Uterus (tissue), 3 donors: ENCODE measurements at regions not wholly inside any gene's neighbourhood (a gene's known extent, or its start where the extent isn't known, plus 50 kb on each side); places are given as distances from the start of the nearest gene placed in this dataset.

Source experiments
- DNase-seq, 2 donors: peaks; one replicate each; pipeline ENCODE4 v3.0.0-alpha.2; 2019 to 2020
- H3K27ac ChIP-seq, 2 donors: fragments of 200-600 bp; sonication (generic); 1 replicate in 1 of 2; 2 replicates in 1 of 2; pipeline ENCODE4 v1.5.1; 2016 to 2018
- H3K27me3 ChIP-seq, 2 donors: fragments of 200-600 bp; sonication (generic); one replicate each; pipeline ENCODE4 v1.5.1; 2018 to 2019; ENCODE audit warnings: control low read depth in 1 of 2
- H3K36me3 ChIP-seq, 2 donors: fragments of 200-600 bp; sonication (generic); one replicate each; pipeline ENCODE4 v1.5.1; 2019; ENCODE audit warnings: control low read depth in 1 of 2
- H3K4me1 ChIP-seq, 2 donors: fragments of 200-600 bp; sonication (generic); one replicate each; pipeline ENCODE4 v1.5.1; 2018 to 2019; ENCODE audit warnings: control low read depth in 1 of 2
- H3K4me3 ChIP-seq, 2 donors: fragments of 200-600 bp; sonication (generic); 1 replicate in 1 of 2; 2 replicates in 1 of 2; pipeline ENCODE4 v1.5.1; 2018 to 2019; ENCODE audit warnings: mild to moderate bottlenecking in 1 of 2
- H3K9me3 ChIP-seq, 2 donors: fragments of 200-600 bp; sonication (generic); one replicate each; pipeline ENCODE4 v1.5.1; 2019; ENCODE audit warnings: control low read depth in 1 of 2
- CTCF ChIP-seq, 4 experiments: fragments of 200-600 bp in 2 of 4; fragments of 450-650 bp in 2 of 4; sonication (generic) in 2 of 4; IDR thresholded peaks; one replicate each; pipeline ENCODE4 v1.5.1; 2016 to 2019; ENCODE audit warnings: antibody characterized with exemption in 4 of 4, mild to moderate bottlenecking in 2 of 4, moderate library complexity in 1 of 4
- POLR2A ChIP-seq, 2 donors: fragments of 450-650 bp; IDR thresholded peaks; one replicate each; pipeline ENCODE4 v1.6.1; 2016; ENCODE audit warnings: antibody characterized with exemption in 2 of 2, mild to moderate bottlenecking in 1 of 2, moderate library complexity in 1 of 2
- intact Hi-C: fragments of 100-400 bp; cut with DNase I; formaldehyde crosslinking; loops from one replicate; pipeline ENCODE4 v1.15.1; 2023; ENCODE audit warnings: low total_unique reads
- donor health status: DM: yes; HTN: yes; CAD: no.

- Histone ChIP-seq H3K4me3 (no peak overlapping the region), H3K4me1 (no peaks in the 10 kb centered on the region), H3K9me3 (no peaks in the 10 kb centered on the region), H3K27me3 (no peaks in the 10 kb centered on the region), H3K36me3 (no peaks in the 10 kb centered on the region), H3K27ac (no peak overlapping the region)
- DNase-seq, result no peak
- intact Hi-C loops, result no loop called here
- TF ChIP-seq POLR2A (IDR thresholded peaks at IDR 0.05), result no peak
- TF ChIP-seq CTCF (IDR thresholded peaks at IDR 0.05), result no peak
Observed at GRCh38 chr16:79365702-79366101, 234.8 kb downstream of the MAF start.

- intact Hi-C loops, result no loop called here
- no peaks in the 10 kb centered on the region for H3K4me1 ChIP-seq
- H3K4me3 ChIP-seq, result no peak overlapping the region
- H3K27ac ChIP-seq, result no peak overlapping the region
- no peaks in the 10 kb centered on the region for H3K9me3 ChIP-seq
- H3K27me3 ChIP-seq, result no peaks in the 10 kb centered on the region
- no peak for DNase-seq
- TF ChIP-seq CTCF (IDR thresholded peaks at IDR 0.05) (no peak), POLR2A (IDR thresholded peaks at IDR 0.05) (no peak)
- H3K36me3 ChIP-seq, result no peaks in the 10 kb centered on the region
Observed at GRCh38 chr16:79363484-79363883, 237.1 kb downstream of the MAF start.

GRCh38 chr16:79363035-79363434 lies 237.5 kb downstream of the MAF start:
- H3K27me3 ChIP-seq, result no peaks in the 10 kb centered on the region
- H3K9me3 ChIP-seq, result no peaks in the 10 kb centered on the region
- intact Hi-C loops, result no loop called here
- no peaks in the 10 kb centered on the region for H3K36me3 ChIP-seq
- H3K4me3 ChIP-seq, result no peak overlapping the region
- no peak overlapping the region for H3K27ac ChIP-seq
- DNase-seq, result no peak
- TF ChIP-seq POLR2A (IDR thresholded peaks at IDR 0.05), result no peak
- H3K4me1 ChIP-seq, result no peaks in the 10 kb centered on the region

GRCh38 chr16:79362300-79362970 lies 238.1 kb downstream of the MAF start:
- H3K36me3 ChIP-seq, result no peaks in the 10 kb centered on the region
- no peaks in the 10 kb centered on the region for H3K27me3 ChIP-seq
- no peak for DNase-seq
- H3K4me1 ChIP-seq, result no peaks in the 10 kb centered on the region
- TF ChIP-seq CTCF (IDR thresholded peaks at IDR 0.05), result no peak
- no peak for TF ChIP-seq POLR2A (IDR thresholded peaks at IDR 0.05)
- no peaks in the 10 kb centered on the region for H3K9me3 ChIP-seq
- intact Hi-C loops, result no loop called here
- no peak overlapping the region for H3K4me3 ChIP-seq
- H3K27ac ChIP-seq, result no peak overlapping the region

- no peak overlapping the region for H3K27ac ChIP-seq
- DNase-seq, result no peak
- no peak overlapping the region for H3K4me3 ChIP-seq
- no peaks in the 10 kb centered on the region for H3K9me3 ChIP-seq
- no peaks in the 10 kb centered on the region for H3K27me3 ChIP-seq
- H3K4me1 ChIP-seq, result no peaks in the 10 kb centered on the region
- intact Hi-C loops, result no loop called here
- no peak for TF ChIP-seq CTCF (IDR thresholded peaks at IDR 0.05)
- no peak for TF ChIP-seq POLR2A (IDR thresholded peaks at IDR 0.05)
- H3K36me3 ChIP-seq, result no peaks in the 10 kb centered on the region
Observed at GRCh38 chr16:79361132-79361751, 239.3 kb downstream of the MAF start.
